ENCODE measurements at regions not wholly inside any gene's neighbourhood (a gene's known extent, or its start where the extent isn't known, plus 50 kb on each side); places are given as distances from the start of the nearest gene placed in this dataset.

DNA sequence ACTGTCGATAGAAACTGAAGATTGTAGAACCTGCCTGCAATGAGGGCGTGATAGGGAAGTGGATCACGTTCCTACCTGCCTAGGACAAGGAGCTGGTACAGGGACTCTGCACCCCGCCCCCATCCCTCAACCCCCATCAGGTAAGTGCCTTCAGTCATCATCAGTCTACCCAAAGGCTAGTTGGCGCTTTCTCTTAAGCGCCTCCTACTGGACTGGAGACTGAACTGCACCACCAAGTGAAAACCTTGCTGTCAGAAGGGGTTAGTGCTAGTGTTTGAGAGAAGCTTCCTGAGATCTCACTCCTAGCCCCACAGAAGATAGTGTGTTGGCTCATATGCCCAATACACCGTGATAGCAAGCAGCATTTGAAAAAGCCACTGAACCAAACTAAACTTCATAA, 706.5 kb upstream of the MAN1A1 start (continued):
- TF ChIP-seq, protein P1, sequence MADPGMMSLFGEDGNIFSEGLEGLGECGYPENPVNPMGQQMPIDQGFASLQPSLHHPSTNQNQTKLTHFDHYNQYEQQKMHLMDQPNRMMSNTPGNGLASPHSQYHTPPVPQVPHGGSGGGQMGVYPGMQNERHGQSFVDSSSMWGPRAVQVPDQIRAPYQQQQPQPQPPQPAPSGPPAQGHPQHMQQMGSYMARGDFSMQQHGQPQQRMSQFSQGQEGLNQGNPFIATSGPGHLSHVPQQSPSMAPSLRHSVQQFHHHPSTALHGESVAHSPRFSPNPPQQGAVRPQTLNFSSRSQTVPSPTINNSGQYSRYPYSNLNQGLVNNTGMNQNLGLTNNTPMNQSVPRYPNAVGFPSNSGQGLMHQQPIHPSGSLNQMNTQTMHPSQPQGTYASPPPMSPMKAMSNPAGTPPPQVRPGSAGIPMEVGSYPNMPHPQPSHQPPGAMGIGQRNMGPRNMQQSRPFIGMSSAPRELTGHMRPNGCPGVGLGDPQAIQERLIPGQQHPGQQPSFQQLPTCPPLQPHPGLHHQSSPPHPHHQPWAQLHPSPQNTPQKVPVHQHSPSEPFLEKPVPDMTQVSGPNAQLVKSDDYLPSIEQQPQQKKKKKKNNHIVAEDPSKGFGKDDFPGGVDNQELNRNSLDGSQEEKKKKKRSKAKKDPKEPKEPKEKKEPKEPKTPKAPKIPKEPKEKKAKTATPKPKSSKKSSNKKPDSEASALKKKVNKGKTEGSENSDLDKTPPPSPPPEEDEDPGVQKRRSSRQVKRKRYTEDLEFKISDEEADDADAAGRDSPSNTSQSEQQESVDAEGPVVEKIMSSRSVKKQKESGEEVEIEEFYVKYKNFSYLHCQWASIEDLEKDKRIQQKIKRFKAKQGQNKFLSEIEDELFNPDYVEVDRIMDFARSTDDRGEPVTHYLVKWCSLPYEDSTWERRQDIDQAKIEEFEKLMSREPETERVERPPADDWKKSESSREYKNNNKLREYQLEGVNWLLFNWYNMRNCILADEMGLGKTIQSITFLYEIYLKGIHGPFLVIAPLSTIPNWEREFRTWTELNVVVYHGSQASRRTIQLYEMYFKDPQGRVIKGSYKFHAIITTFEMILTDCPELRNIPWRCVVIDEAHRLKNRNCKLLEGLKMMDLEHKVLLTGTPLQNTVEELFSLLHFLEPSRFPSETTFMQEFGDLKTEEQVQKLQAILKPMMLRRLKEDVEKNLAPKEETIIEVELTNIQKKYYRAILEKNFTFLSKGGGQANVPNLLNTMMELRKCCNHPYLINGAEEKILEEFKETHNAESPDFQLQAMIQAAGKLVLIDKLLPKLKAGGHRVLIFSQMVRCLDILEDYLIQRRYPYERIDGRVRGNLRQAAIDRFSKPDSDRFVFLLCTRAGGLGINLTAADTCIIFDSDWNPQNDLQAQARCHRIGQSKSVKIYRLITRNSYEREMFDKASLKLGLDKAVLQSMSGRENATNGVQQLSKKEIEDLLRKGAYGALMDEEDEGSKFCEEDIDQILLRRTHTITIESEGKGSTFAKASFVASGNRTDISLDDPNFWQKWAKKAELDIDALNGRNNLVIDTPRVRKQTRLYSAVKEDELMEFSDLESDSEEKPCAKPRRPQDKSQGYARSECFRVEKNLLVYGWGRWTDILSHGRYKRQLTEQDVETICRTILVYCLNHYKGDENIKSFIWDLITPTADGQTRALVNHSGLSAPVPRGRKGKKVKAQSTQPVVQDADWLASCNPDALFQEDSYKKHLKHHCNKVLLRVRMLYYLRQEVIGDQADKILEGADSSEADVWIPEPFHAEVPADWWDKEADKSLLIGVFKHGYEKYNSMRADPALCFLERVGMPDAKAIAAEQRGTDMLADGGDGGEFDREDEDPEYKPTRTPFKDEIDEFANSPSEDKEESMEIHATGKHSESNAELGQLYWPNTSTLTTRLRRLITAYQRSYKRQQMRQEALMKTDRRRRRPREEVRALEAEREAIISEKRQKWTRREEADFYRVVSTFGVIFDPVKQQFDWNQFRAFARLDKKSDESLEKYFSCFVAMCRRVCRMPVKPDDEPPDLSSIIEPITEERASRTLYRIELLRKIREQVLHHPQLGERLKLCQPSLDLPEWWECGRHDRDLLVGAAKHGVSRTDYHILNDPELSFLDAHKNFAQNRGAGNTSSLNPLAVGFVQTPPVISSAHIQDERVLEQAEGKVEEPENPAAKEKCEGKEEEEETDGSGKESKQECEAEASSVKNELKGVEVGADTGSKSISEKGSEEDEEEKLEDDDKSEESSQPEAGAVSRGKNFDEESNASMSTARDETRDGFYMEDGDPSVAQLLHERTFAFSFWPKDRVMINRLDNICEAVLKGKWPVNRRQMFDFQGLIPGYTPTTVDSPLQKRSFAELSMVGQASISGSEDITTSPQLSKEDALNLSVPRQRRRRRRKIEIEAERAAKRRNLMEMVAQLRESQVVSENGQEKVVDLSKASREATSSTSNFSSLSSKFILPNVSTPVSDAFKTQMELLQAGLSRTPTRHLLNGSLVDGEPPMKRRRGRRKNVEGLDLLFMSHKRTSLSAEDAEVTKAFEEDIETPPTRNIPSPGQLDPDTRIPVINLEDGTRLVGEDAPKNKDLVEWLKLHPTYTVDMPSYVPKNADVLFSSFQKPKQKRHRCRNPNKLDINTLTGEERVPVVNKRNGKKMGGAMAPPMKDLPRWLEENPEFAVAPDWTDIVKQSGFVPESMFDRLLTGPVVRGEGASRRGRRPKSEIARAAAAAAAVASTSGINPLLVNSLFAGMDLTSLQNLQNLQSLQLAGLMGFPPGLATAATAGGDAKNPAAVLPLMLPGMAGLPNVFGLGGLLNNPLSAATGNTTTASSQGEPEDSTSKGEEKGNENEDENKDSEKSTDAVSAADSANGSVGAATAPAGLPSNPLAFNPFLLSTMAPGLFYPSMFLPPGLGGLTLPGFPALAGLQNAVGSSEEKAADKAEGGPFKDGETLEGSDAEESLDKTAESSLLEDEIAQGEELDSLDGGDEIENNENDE (IDR thresholded peaks at IDR 0.05; ENCODE audit: insufficient replicate concordance, low read length): no peak
- TF ChIP-seq TAF1 (IDR thresholded peaks at IDR 0.05; ENCODE audit: low read depth, low read length) (no peak), RFX5 (IDR thresholded peaks at IDR 0.05; ENCODE audit: borderline replicate concordance, low read depth, low read length) (no peak), RNF2 (IDR thresholded peaks at IDR 0.05; ENCODE audit: borderline replicate concordance, low read depth, low read length, missing control alignments, poor library complexity, severe bottlenecking) (no peak), EGR1 (IDR thresholded peaks at IDR 0.05; ENCODE audit: borderline replicate concordance, low read depth, low read length) (no peak), JUN (IDR thresholded peaks at IDR 0.05; ENCODE audit: low read depth, low read length) (no peak), KDM4A (IDR thresholded peaks at IDR 0.05; ENCODE audit: low read depth, low read length, severe bottlenecking) (no peak), CBX8 (IDR thresholded peaks at IDR 0.05; ENCODE audit: borderline replicate concordance, low read depth, low read length) (no peak), SAP30 (IDR thresholded peaks at IDR 0.05; ENCODE audit: insufficient read depth, insufficient replicate concordance, low read length) (no peak), HDAC6 (IDR thresholded peaks at IDR 0.05; ENCODE audit: low read depth, low read length) (no peak), POLR2AphosphoS5 (IDR thresholded peaks at IDR 0.05; ENCODE audit: low read depth, low read length) (no peak), RBBP5 (IDR thresholded peaks at IDR 0.05; ENCODE audit: borderline replicate concordance, low read depth, low read length) (no peak)
